ENCODE measurements at regions not wholly inside any gene's neighbourhood (a gene's known extent, or its start where the extent isn't known, plus 50 kb on each side); places are given as distances from the start of the nearest gene placed in this dataset.

DNA sequence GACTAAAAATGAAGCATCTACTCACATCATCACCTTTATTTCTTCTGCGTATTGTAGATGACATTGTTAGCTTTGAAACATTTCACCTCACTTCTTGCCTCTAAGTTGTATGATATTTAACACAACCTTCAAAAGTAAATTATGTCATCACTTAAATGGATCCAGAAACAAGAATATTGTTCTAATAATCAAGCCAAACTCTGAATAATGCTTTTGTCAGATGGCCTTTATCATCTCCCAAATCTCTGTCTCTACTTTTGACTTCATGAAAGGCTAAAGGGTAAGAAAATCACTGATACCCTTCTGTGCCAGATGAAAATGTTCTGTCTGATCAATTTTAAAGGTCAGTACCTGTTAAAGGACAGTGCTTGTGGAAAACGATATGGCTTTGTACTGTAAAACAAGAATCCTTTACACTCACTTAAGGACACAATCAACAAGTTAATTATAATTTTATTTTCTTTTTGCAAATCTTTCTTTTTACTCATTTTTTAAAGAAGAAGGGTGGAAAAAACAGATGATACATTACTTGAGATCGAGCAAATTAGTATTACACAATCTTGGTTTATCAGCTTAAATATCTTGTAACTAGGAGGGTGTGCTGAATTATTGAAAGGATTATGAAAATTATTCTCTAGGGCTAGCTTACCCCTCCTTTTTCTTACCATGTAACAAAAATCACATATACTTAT, 309.4 kb upstream of the IGFBP3 start:
- TF ChIP-seq EZH2 (IDR thresholded peaks at IDR 0.05; ENCODE audit: low read depth, unreplicated experiment), result no peak
- TF ChIP-seq JUNB (IDR thresholded peaks at IDR 0.05; ENCODE audit: unreplicated experiment), result no peak
- TF ChIP-seq, protein P1, sequence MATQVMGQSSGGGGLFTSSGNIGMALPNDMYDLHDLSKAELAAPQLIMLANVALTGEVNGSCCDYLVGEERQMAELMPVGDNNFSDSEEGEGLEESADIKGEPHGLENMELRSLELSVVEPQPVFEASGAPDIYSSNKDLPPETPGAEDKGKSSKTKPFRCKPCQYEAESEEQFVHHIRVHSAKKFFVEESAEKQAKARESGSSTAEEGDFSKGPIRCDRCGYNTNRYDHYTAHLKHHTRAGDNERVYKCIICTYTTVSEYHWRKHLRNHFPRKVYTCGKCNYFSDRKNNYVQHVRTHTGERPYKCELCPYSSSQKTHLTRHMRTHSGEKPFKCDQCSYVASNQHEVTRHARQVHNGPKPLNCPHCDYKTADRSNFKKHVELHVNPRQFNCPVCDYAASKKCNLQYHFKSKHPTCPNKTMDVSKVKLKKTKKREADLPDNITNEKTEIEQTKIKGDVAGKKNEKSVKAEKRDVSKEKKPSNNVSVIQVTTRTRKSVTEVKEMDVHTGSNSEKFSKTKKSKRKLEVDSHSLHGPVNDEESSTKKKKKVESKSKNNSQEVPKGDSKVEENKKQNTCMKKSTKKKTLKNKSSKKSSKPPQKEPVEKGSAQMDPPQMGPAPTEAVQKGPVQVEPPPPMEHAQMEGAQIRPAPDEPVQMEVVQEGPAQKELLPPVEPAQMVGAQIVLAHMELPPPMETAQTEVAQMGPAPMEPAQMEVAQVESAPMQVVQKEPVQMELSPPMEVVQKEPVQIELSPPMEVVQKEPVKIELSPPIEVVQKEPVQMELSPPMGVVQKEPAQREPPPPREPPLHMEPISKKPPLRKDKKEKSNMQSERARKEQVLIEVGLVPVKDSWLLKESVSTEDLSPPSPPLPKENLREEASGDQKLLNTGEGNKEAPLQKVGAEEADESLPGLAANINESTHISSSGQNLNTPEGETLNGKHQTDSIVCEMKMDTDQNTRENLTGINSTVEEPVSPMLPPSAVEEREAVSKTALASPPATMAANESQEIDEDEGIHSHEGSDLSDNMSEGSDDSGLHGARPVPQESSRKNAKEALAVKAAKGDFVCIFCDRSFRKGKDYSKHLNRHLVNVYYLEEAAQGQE (IDR thresholded peaks at IDR 0.05; ENCODE audit: unreplicated experiment), result no peak
- TF ChIP-seq, protein P2, sequence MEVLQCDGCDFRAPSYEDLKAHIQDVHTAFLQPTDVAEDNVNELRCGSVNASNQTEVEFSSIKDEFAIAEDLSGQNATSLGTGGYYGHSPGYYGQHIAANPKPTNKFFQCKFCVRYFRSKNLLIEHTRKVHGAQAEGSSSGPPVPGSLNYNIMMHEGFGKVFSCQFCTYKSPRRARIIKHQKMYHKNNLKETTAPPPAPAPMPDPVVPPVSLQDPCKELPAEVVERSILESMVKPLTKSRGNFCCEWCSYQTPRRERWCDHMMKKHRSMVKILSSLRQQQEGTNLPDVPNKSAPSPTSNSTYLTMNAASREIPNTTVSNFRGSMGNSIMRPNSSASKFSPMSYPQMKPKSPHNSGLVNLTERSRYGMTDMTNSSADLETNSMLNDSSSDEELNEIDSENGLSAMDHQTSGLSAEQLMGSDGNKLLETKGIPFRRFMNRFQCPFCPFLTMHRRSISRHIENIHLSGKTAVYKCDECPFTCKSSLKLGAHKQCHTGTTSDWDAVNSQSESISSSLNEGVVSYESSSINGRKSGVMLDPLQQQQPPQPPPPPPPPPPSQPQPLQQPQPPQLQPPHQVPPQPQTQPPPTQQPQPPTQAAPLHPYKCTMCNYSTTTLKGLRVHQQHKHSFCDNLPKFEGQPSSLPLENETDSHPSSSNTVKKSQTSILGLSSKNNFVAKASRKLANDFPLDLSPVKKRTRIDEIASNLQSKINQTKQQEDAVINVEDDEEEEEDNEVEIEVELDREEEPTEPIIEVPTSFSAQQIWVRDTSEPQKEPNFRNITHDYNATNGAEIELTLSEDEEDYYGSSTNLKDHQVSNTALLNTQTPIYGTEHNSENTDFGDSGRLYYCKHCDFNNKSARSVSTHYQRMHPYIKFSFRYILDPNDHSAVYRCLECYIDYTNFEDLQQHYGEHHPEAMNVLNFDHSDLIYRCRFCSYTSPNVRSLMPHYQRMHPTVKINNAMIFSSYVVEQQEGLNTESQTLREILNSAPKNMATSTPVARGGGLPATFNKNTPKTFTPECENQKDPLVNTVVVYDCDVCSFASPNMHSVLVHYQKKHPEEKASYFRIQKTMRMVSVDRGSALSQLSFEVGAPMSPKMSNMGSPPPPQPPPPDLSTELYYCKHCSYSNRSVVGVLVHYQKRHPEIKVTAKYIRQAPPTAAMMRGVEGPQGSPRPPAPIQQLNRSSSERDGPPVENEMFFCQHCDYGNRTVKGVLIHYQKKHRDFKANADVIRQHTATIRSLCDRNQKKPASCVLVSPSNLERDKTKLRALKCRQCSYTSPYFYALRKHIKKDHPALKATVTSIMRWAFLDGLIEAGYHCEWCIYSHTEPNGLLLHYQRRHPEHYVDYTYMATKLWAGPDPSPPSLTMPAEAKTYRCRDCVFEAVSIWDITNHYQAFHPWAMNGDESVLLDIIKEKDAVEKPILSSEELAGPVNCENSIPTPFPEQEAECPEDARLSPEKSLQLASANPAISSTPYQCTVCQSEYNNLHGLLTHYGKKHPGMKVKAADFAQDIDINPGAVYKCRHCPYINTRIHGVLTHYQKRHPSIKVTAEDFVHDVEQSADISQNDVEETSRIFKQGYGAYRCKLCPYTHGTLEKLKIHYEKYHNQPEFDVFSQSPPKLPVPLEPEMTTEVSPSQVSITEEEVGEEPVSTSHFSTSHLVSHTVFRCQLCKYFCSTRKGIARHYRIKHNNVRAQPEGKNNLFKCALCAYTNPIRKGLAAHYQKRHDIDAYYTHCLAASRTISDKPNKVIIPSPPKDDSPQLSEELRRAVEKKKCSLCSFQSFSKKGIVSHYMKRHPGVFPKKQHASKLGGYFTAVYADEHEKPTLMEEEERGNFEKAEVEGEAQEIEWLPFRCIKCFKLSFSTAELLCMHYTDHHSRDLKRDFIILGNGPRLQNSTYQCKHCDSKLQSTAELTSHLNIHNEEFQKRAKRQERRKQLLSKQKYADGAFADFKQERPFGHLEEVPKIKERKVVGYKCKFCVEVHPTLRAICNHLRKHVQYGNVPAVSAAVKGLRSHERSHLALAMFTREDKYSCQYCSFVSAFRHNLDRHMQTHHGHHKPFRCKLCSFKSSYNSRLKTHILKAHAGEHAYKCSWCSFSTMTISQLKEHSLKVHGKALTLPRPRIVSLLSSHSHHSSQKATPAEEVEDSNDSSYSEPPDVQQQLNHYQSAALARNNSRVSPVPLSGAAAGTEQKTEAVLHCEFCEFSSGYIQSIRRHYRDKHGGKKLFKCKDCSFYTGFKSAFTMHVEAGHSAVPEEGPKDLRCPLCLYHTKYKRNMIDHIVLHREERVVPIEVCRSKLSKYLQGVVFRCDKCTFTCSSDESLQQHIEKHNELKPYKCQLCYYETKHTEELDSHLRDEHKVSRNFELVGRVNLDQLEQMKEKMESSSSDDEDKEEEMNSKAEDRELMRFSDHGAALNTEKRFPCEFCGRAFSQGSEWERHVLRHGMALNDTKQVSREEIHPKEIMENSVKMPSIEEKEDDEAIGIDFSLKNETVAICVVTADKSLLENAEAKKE (CRISPR knock-in tag; IDR thresholded peaks at IDR 0.05), result no peak
- TF ChIP-seq ZNF331 (CRISPR knock-in tag; IDR thresholded peaks at IDR 0.05; ENCODE audit: low read depth), result no peak
- no peak for TF ChIP-seq CREB1 (CRISPR knock-in tag; IDR thresholded peaks at IDR 0.05; ENCODE audit: low read depth)
- TF ChIP-seq ZNF114 (CRISPR knock-in tag; IDR thresholded peaks at IDR 0.05), result no peak
- TF ChIP-seq, protein P3, sequence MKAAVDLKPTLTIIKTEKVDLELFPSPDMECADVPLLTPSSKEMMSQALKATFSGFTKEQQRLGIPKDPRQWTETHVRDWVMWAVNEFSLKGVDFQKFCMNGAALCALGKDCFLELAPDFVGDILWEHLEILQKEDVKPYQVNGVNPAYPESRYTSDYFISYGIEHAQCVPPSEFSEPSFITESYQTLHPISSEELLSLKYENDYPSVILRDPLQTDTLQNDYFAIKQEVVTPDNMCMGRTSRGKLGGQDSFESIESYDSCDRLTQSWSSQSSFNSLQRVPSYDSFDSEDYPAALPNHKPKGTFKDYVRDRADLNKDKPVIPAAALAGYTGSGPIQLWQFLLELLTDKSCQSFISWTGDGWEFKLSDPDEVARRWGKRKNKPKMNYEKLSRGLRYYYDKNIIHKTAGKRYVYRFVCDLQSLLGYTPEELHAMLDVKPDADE (IDR thresholded peaks at IDR 0.05), result no peak
- TF ChIP-seq, protein P4, sequence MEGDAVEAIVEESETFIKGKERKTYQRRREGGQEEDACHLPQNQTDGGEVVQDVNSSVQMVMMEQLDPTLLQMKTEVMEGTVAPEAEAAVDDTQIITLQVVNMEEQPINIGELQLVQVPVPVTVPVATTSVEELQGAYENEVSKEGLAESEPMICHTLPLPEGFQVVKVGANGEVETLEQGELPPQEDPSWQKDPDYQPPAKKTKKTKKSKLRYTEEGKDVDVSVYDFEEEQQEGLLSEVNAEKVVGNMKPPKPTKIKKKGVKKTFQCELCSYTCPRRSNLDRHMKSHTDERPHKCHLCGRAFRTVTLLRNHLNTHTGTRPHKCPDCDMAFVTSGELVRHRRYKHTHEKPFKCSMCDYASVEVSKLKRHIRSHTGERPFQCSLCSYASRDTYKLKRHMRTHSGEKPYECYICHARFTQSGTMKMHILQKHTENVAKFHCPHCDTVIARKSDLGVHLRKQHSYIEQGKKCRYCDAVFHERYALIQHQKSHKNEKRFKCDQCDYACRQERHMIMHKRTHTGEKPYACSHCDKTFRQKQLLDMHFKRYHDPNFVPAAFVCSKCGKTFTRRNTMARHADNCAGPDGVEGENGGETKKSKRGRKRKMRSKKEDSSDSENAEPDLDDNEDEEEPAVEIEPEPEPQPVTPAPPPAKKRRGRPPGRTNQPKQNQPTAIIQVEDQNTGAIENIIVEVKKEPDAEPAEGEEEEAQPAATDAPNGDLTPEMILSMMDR (conservative IDR thresholded peaks at IDR 0.05; ENCODE audit: low read depth in 2 of 2), result no peak
- TF ChIP-seq STAT1 (IDR thresholded peaks at IDR 0.05; ENCODE audit: unreplicated experiment), result no peak
- TF ChIP-seq EZH2phosphoT487 (IDR thresholded peaks at IDR 0.05; ENCODE audit: unreplicated experiment), result no peak
- no peak for TF ChIP-seq POLR2AphosphoS5 (IDR thresholded peaks at IDR 0.05; ENCODE audit: low read depth)
- TF ChIP-seq NANOG (IDR thresholded peaks at IDR 0.05; ENCODE audit: borderline replicate concordance), result no peak
- ATAC-seq (no peak), DNase-seq (ENCODE audit: low spot score) (no peak)
- Histone ChIP-seq H3F3A (replicated peaks; ENCODE audit: low read depth) (no peaks in the 10 kb centered on the region), H3K9me2 (ENCODE audit: insufficient read depth) (peaks cover 11% of the 10 kb centered on the region; the same call in 1 of the 2 replicates), H3K27me3 (ENCODE audit: insufficient read depth) (no peaks in the 10 kb centered on the region), H2AFZ (no peak overlapping the region), H3K4me1 (ENCODE audit: insufficient read depth) (no peaks in the 10 kb centered on the region), H3K36me3 (ENCODE audit: insufficient read depth) (no peaks in the 10 kb centered on the region), H4K20me1 (replicated peaks; ENCODE audit: insufficient read depth) (no peaks in the 10 kb centered on the region), H3K79me2 (replicated peaks; ENCODE audit: insufficient read depth) (no peaks in the 10 kb centered on the region), H3K4me3 (no peak overlapping the region), H3K27ac (ENCODE audit: low read depth) (no peak overlapping the region), H3K4me2 (no peak overlapping the region)
- no peak overlapping the region for H3K27ac Mint-ChIP-seq
- H3K36me3 Mint-ChIP-seq (ENCODE audit: low read depth), result no peaks in the 10 kb centered on the region
- no peak overlapping the region for H3K4me3 Mint-ChIP-seq
- H3K27me3 Mint-ChIP-seq (ENCODE audit: insufficient read depth, low read depth, poor library complexity), result peaks cover 5% of the 10 kb centered on the region
- peaks cover 3% of the 10 kb centered on the region; the same call in 1 of the 3 replicates for H3K4me1 Mint-ChIP-seq
- no peaks in the 10 kb centered on the region for H3K9me3 Mint-ChIP-seq
